Kidney capillary endothelial cell (primary cell): ENCODE measurements at regions not wholly inside any gene's neighbourhood (a gene's known extent, or its start where the extent isn't known, plus 50 kb on each side); places are given as distances from the start of the nearest gene placed in this dataset.
"Not testable (repeated sequence)": the region's sequence is repeated elsewhere in the genome, so short reads cannot be mapped to it uniquely, and the experiment has no call there.

Experiments used
- DNase-seq: peaks from one replicate; pipeline ENCODE4 v3.0.0-alpha.2; 2018; ENCODE audit warnings: low spot score

GRCh38 chr1:191675856-191676783 lies 482.1 kb upstream of the RGS18 start:
- DNase-seq, result no peak

GRCh38 chr1:191685669-191686068 lies 472.6 kb upstream of the RGS18 start:
- DNase-seq, result no peak

- DNase-seq, result no peak
Measured at GRCh38 chr1:191687721-191688120, 470.5 kb upstream of the RGS18 start.

- no peak for DNase-seq
Measured at GRCh38 chr1:191690931-191691330, 467.3 kb upstream of the RGS18 start.

GRCh38 chr1:191693797-191694196 lies 464.5 kb upstream of the RGS18 start:
- no peak for DNase-seq

GRCh38 chr1:191695865-191696264 lies 462.4 kb upstream of the RGS18 start:
- DNase-seq, result no peak

GRCh38 chr1:191696354-191696753 lies 461.9 kb upstream of the RGS18 start:
- DNase-seq, result no peak

- no peak for DNase-seq
Measured at GRCh38 chr1:191697556-191697955, 460.7 kb upstream of the RGS18 start.

- DNase-seq, result no peak
Measured at GRCh38 chr1:191698246-191698645, 460.0 kb upstream of the RGS18 start.

- DNase-seq, result no peak
Measured at GRCh38 chr1:191699343-191699742, 458.9 kb upstream of the RGS18 start.

GRCh38 chr1:191700922-191701321 lies 457.3 kb upstream of the RGS18 start:
- no peak for DNase-seq

- no peak for DNase-seq
Measured at GRCh38 chr1:191702124-191702523, 456.1 kb upstream of the RGS18 start.

- DNase-seq, result no peak
Measured at GRCh38 chr1:191707288-191707687, 451.0 kb upstream of the RGS18 start.

GRCh38 chr1:191709215-191709614 lies 449.0 kb upstream of the RGS18 start:
- DNase-seq, result no peak

GRCh38 chr1:191711961-191712360 lies 446.3 kb upstream of the RGS18 start:
- DNase-seq, result no peak

GRCh38 chr1:191714845-191715244 lies 443.4 kb upstream of the RGS18 start:
- no peak for DNase-seq

- no peak for DNase-seq
Measured at GRCh38 chr1:191729742-191730141, 428.5 kb upstream of the RGS18 start.

GRCh38 chr1:191731608-191732302 lies 426.5 kb upstream of the RGS18 start:
- not testable (repeated sequence) for DNase-seq

GRCh38 chr1:191734321-191734720 lies 423.9 kb upstream of the RGS18 start:
- DNase-seq, result no peak

GRCh38 chr1:191739544-191739943 lies 418.7 kb upstream of the RGS18 start:
- no peak for DNase-seq

- DNase-seq, result no peak
Measured at GRCh38 chr1:191752342-191752741, 405.9 kb upstream of the RGS18 start.

GRCh38 chr1:191760016-191760415 lies 398.2 kb upstream of the RGS18 start:
- no peak for DNase-seq

GRCh38 chr1:191788551-191788950 lies 369.7 kb upstream of the RGS18 start:
- DNase-seq, result no peak
